ENCODE measurements at regions not wholly inside any gene's neighbourhood (a gene's known extent, or its start where the extent isn't known, plus 50 kb on each side); places are given as distances from the start of the nearest gene placed in this dataset.

GRCh38 chr16:85475233-85475632 lies 137.9 kb upstream of the GSE1 start:
- DNase-seq (ENCODE audit: low spot score), result no peak

GRCh38 chr16:85475691-85476300 lies 137.3 kb upstream of the GSE1 start:
- no peak for DNase-seq (ENCODE audit: low spot score)

- DNase-seq (ENCODE audit: low spot score), result no peak
These were observed 136.7 kb upstream of the GSE1 start for GRCh38 chr16:85476389-85476788.

- no peak for DNase-seq (ENCODE audit: low spot score)
These were observed 135.2 kb upstream of the GSE1 start for GRCh38 chr16:85477801-85478363.

- DNase-seq (ENCODE audit: low spot score), result no peak
These were observed 133.0 kb upstream of the GSE1 start for GRCh38 chr16:85479972-85480726.

- DNase-seq (ENCODE audit: low spot score), result no peak
These were observed 132.4 kb upstream of the GSE1 start for GRCh38 chr16:85480727-85481101.

- no peak for DNase-seq (ENCODE audit: low spot score)
These were observed 131.9 kb upstream of the GSE1 start for GRCh38 chr16:85481206-85481605.

GRCh38 chr16:85481738-85482137 lies 131.4 kb upstream of the GSE1 start:
- no peak for DNase-seq (ENCODE audit: low spot score)

GRCh38 chr16:85483424-85483823 lies 129.7 kb upstream of the GSE1 start:
- DNase-seq (ENCODE audit: low spot score), result no peak

- DNase-seq (ENCODE audit: low spot score), result no peak
These were observed 128.5 kb upstream of the GSE1 start for GRCh38 chr16:85484347-85485300.

- no peak for DNase-seq (ENCODE audit: low spot score)
These were observed 127.7 kb upstream of the GSE1 start for GRCh38 chr16:85485379-85485778.

- DNase-seq (ENCODE audit: low spot score), result no peak
These were observed 126.7 kb upstream of the GSE1 start for GRCh38 chr16:85486256-85486915.

GRCh38 chr16:85488414-85488813 lies 124.7 kb upstream of the GSE1 start:
- DNase-seq (ENCODE audit: low spot score), result no peak

GRCh38 chr16:85490407-85491057 lies 122.6 kb upstream of the GSE1 start:
- no peak for DNase-seq (ENCODE audit: low spot score)

GRCh38 chr16:85491058-85491771 lies 121.9 kb upstream of the GSE1 start:
- DNase-seq (ENCODE audit: low spot score), result peak; percentile 40

GRCh38 chr16:85491798-85492294 lies 121.3 kb upstream of the GSE1 start:
- no peak for DNase-seq (ENCODE audit: low spot score)

GRCh38 chr16:85492295-85492864 lies 120.7 kb upstream of the GSE1 start:
- DNase-seq (ENCODE audit: low spot score), result no peak

- DNase-seq (ENCODE audit: low spot score), result no peak
These were observed 118.8 kb upstream of the GSE1 start for GRCh38 chr16:85494315-85494714.

- DNase-seq (ENCODE audit: low spot score), result no peak
These were observed 117.9 kb upstream of the GSE1 start for GRCh38 chr16:85495259-85495658.

Data from CD4-positive, alpha-beta T cell treated with Interleukin-2 at 100 ng/mL for 4 hours (primary cell).